ENCODE measurements at regions not wholly inside any gene's neighbourhood (a gene's known extent, or its start where the extent isn't known, plus 50 kb on each side); places are given as distances from the start of the nearest gene placed in this dataset.

DNA sequence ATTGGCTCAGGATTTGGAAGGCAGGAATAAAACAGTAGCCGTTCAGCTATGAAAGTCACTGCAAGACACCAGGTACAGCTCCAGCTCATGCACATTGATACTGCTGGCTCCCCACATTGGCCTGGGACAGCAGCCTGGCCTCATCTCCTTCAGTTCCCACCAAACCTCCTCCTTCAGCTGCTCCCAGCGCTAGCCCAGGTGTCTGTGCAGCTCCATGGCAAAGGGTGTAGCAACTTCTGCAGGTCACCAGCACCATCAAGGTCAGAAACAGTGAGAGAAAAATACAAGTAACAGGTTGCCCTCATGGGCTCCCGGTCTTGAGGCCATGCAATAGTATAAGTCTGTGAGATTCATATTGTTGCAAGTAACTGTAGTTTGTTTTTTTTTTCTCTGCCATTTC is 216.7 kb upstream of the CTAGE1 start:
- Mint-ChIP-seq H3K27ac (no peak overlapping the region), H3K9me3 (peaks cover under 1 to 18% (median 4%) of the 10 kb centered on the region in 7 donors), H3K27me3 (ENCODE audit: low read depth in 3 of 3) (peaks cover 0 to 3% (median 0%) of the 10 kb centered on the region in 3 donors), H3K36me3 (no peaks in the 10 kb centered on the region), H3K4me3 (no peak overlapping the region), H3K4me1 (no peaks in the 10 kb centered on the region)
- TF ChIP-seq, protein P1, sequence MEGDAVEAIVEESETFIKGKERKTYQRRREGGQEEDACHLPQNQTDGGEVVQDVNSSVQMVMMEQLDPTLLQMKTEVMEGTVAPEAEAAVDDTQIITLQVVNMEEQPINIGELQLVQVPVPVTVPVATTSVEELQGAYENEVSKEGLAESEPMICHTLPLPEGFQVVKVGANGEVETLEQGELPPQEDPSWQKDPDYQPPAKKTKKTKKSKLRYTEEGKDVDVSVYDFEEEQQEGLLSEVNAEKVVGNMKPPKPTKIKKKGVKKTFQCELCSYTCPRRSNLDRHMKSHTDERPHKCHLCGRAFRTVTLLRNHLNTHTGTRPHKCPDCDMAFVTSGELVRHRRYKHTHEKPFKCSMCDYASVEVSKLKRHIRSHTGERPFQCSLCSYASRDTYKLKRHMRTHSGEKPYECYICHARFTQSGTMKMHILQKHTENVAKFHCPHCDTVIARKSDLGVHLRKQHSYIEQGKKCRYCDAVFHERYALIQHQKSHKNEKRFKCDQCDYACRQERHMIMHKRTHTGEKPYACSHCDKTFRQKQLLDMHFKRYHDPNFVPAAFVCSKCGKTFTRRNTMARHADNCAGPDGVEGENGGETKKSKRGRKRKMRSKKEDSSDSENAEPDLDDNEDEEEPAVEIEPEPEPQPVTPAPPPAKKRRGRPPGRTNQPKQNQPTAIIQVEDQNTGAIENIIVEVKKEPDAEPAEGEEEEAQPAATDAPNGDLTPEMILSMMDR (IDR thresholded peaks at IDR 0.05) = no peak
- H3K9ac ChIP-seq (ENCODE audit: insufficient read depth, low read length, poor library complexity, severe bottlenecking) = no peak overlapping the region
- DNase-seq = no peak
- H3K4me2 ChIP-seq (replicated peaks; ENCODE audit: extremely low read depth, low read length, poor library complexity, severe bottlenecking) = no peak overlapping the region
- no peaks in the 10 kb centered on the region for H4K20me1 ChIP-seq (ENCODE audit: insufficient read depth, low read length)
- H3K36me3 ChIP-seq (replicated peaks in 1 of 2; ENCODE audit: control insufficient read depth in 1 of 2, insufficient read depth in 2 of 2, low read length in 2 of 2) = no peaks in the 10 kb centered on the region
- no peaks in the 10 kb centered on the region for H3K27me3 ChIP-seq (ENCODE audit: control insufficient read depth in 2 of 2, insufficient read depth in 2 of 2, low read length in 2 of 2)
- H3K27ac ChIP-seq (ENCODE audit: low read depth in 1 of 2, low read length in 2 of 2) = no peak overlapping the region
- H3K4me1 ChIP-seq (ENCODE audit: control insufficient read depth in 1 of 2, insufficient read depth in 2 of 2, low read length in 2 of 2) = no peaks in the 10 kb centered on the region
- intact Hi-C loops (cut with micrococcal nuclease) = no loop called here
- peaks cover 8% of the 10 kb centered on the region in 2 donors for H3K9me3 ChIP-seq (replicated peaks in 1 of 2; ENCODE audit: control insufficient read depth in 1 of 2, insufficient read depth in 1 of 2, low read length in 2 of 2)
- no peaks in the 10 kb centered on the region for H3K79me2 ChIP-seq (ENCODE audit: insufficient read depth, low read length)
- no peak overlapping the region for H2AFZ ChIP-seq (ENCODE audit: insufficient read depth, low read depth, low read length, poor library complexity, severe bottlenecking)
- 100% methylated on average over 1 of the region's 3 CpGs for WGBS (ENCODE audit: insufficient coverage)
- H3K4me3 ChIP-seq (replicated peaks in 1 of 3; ENCODE audit: low read depth in 2 of 3, low read length in 3 of 3) = no peak overlapping the region

DNA sequence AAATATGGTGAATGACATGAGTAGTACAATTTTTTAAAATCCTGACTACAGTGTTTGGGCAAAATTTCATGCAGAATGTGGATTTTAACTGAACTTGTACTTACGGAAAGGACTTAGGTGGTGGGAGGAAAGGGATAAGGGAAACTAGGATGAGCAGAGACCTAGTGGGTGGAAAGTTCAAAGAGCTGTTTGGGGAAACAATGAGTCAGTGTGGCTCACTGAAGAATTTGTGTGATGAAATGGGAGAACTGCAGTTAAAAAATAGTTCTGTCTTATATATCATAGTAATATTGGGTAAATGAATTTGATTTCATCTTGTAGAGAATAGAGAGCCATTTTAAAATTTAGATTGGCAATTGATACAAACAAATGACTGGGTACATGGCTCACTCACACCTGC is 220.1 kb upstream of the CTAGE1 start:
- H3K4me3 ChIP-seq (replicated peaks in 1 of 3; ENCODE audit: low read depth in 2 of 3, low read length in 3 of 3) = no peak overlapping the region
- Mint-ChIP-seq H3K36me3 (no peaks in the 10 kb centered on the region), H3K27ac (no peak overlapping the region), H3K4me1 (no peaks in the 10 kb centered on the region), H3K4me3 (no peak overlapping the region), H3K9me3 (peaks cover 0 to 28% (median 6%) of the 10 kb centered on the region in 7 donors), H3K27me3 (ENCODE audit: low read depth in 3 of 3) (peaks cover 0 to 2% (median 1%) of the 10 kb centered on the region in 3 donors)
- no peaks in the 10 kb centered on the region for H3K36me3 ChIP-seq (replicated peaks in 1 of 2; ENCODE audit: control insufficient read depth in 1 of 2, insufficient read depth in 2 of 2, low read length in 2 of 2)
- H3K79me2 ChIP-seq (ENCODE audit: insufficient read depth, low read length) = no peaks in the 10 kb centered on the region
- peaks cover 8 to 18% of the 10 kb centered on the region in 2 donors for H3K9me3 ChIP-seq (replicated peaks in 1 of 2; ENCODE audit: control insufficient read depth in 1 of 2, insufficient read depth in 1 of 2, low read length in 2 of 2)
- no peak overlapping the region for H3K9ac ChIP-seq (ENCODE audit: insufficient read depth, low read length, poor library complexity, severe bottlenecking)
- 100% methylated on average over 1 of the region's 1 CpG for WGBS (ENCODE audit: insufficient coverage)
- no peak for DNase-seq
- TF ChIP-seq, protein P1 (IDR thresholded peaks at IDR 0.05) = no peak
- no peaks in the 10 kb centered on the region for H3K4me1 ChIP-seq (ENCODE audit: control insufficient read depth in 1 of 2, insufficient read depth in 2 of 2, low read length in 2 of 2)
- no peak overlapping the region for H3K4me2 ChIP-seq (replicated peaks; ENCODE audit: extremely low read depth, low read length, poor library complexity, severe bottlenecking)
- no peaks in the 10 kb centered on the region for H4K20me1 ChIP-seq (ENCODE audit: insufficient read depth, low read length)
- intact Hi-C loops (cut with micrococcal nuclease) = no loop called here
- H3K27ac ChIP-seq (ENCODE audit: low read depth in 1 of 2, low read length in 2 of 2) = no peak overlapping the region
- H3K27me3 ChIP-seq (ENCODE audit: control insufficient read depth in 2 of 2, insufficient read depth in 2 of 2, low read length in 2 of 2) = no peaks in the 10 kb centered on the region
- H2AFZ ChIP-seq (ENCODE audit: insufficient read depth, low read depth, low read length, poor library complexity, severe bottlenecking) = no peak overlapping the region

Data from CD14-positive monocyte (primary cell).